Spleen (tissue), 11 donors: ENCODE measurements at regions not wholly inside any gene's neighbourhood (a gene's known extent, or its start where the extent isn't known, plus 50 kb on each side); places are given as distances from the start of the nearest gene placed in this dataset.

Experiments
- DNase-seq: peaks from one replicate; pipeline ENCODE4 v3.0.0-alpha.2; 2020
- H3K27ac ChIP-seq, 8 donors: fragments of 200-600 bp; sonication (generic) in 7 of 8; 1 replicate in 4 of 8; 2 replicates in 4 of 8; pipeline versions ENCODE4 v1.5.0 to v1.8.0; 2016 to 2021; ENCODE audit warnings: inconsistent platforms in 4 of 8, mild to moderate bottlenecking in 4 of 8, moderate library complexity in 1 of 8
- H3K27me3 ChIP-seq, 7 donors: fragments of 200-600 bp; sonication (generic) in 6 of 7; replicated peaks in 1 of 7; 1 replicate in 4 of 7; 2 replicates in 3 of 7; pipeline versions ENCODE4 v1.5.0 to v1.8.0; 2016 to 2021; ENCODE audit warnings: inconsistent platforms in 3 of 7, mild to moderate bottlenecking in 1 of 7
- H3K36me3 ChIP-seq, 6 donors: fragments of 200-600 bp; sonication (generic) in 5 of 6; 1 replicate in 4 of 6; 2 replicates in 2 of 6; pipeline versions ENCODE4 v1.5.0 to v1.8.0; 2016 to 2021; ENCODE audit warnings: inconsistent platforms in 2 of 6
- H3K4me1 ChIP-seq, 6 donors: fragments of 200-600 bp; sonication (generic) in 5 of 6; 1 replicate in 3 of 6; 2 replicates in 3 of 6; pipeline versions ENCODE4 v1.5.0 to v1.8.0; 2016 to 2021; ENCODE audit warnings: inconsistent platforms in 3 of 6
- H3K4me3 ChIP-seq, 8 donors: fragments of 200-600 bp; sonication (generic) in 7 of 8; 1 replicate in 4 of 8; 2 replicates in 4 of 8; pipeline versions ENCODE4 v1.5.0 to v1.8.0; 2016 to 2021; ENCODE audit warnings: inconsistent platforms in 4 of 8, mild to moderate bottlenecking in 4 of 8, moderate library complexity in 2 of 8
- H3K9me3 ChIP-seq, 8 donors: fragments of 200-600 bp; sonication (generic) in 7 of 8; 1 replicate in 4 of 8; 2 replicates in 4 of 8; pipeline versions ENCODE4 v1.5.0 to v1.8.0; 2016 to 2021; ENCODE audit warnings: inconsistent platforms in 4 of 8
- CTCF ChIP-seq, 11 experiments: fragments of 200-600 bp in 7 of 11; fragments of 450-650 bp in 4 of 11; sonication (generic) in 4 of 11; IDR thresholded peaks in 8 of 11; conservative IDR thresholded peaks in 3 of 11; 1 replicate in 7 of 11; 2 replicates in 4 of 11; pipeline versions ENCODE4 v1.4.0 to v1.8.0; 2016 to 2021; ENCODE audit warnings: antibody characterized with exemption in 11 of 11, inconsistent platforms in 4 of 11, mild to moderate bottlenecking in 1 of 11
- POLR2A ChIP-seq, 3 donors: fragments of 450-650 bp; IDR thresholded peaks; one replicate each; pipeline ENCODE4 v1.5.1; 2017; ENCODE audit warnings: antibody characterized with exemption in 3 of 3, mild to moderate bottlenecking in 1 of 3
- POLR2AphosphoS5 ChIP-seq, 3 donors: sonication (generic); formaldehyde crosslinking; IDR thresholded peaks; one replicate each; pipeline ENCODE4 v1.5.1; 2017; ENCODE audit warnings: antibody characterized with exemption in 3 of 3
- WGBS, 5 donors: extraction: QIAGEN DNeasy Blood & Tissue Kit in 3 of 5; methylation state at CpG; one replicate each; pipeline versions ENCODE4 v1.1.5 to v1.1.7; 2013 to 2018; 5-methylcytosine and 5-hydroxymethylcytosine counted together
- intact Hi-C: fragments of 100-400 bp; cut with DNase I; formaldehyde crosslinking; loops from one replicate; pipeline ENCODE4 v1.15.0; 2023; ENCODE audit warnings: low total_unique reads
- donor health status: healthy with polysubstance abuse.
- donor health status: DM: no; HTN: no; CAD: no; lungs with moderate emphysema.
- donor health status: DM: no; HTN: no; CAD: no.
- donor health status: Bipolar disorder and iron deficiency.
- donor health status: healthy.
- donor health status: DM: no; HTN: no; CAD: no.
- donor health status: DM: yes; HTN: yes; CAD: no.

DNA sequence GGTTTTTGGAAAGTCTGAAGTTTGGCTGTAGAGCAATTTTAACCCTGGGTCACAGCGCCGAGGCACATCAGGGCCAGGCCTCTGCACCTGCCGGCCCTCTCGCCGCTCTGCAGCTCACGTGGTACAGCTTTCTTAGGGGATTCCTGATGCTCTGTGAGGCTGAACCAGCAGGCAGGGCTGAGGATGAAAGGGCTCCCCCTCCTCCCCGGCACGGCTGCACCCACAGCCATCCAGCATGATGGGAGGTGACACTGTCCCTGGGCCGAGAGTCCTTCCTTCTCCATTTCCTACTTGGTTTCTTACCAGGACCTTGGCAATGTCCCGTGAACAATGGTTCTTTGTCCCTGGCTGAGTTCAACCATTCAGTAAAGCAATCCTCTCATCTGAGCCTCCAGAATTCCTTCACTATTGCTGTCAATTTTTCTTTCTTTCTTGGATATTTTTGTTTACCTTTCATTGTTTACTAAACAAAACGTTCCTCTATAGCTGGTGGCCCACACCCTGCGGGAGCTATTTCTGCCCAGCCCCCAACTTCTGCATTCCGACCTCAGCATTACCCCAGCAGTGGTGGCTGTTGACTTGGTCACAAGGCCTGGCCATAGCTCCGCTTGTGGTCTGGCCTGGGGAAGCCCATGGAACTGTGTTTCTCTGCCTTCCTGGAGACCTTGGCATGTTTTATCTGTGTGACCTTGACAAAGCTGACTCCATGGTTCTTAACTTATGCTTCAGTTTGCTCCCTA lies 172.8 kb upstream of the B3GAT1 start:
- no peaks in the 10 kb centered on the region for H3K9me3 ChIP-seq
- intact Hi-C loops = no loop called here
- H3K27me3 ChIP-seq = peaks cover 0 to 27% (median 0%) of the 10 kb centered on the region in 7 donors
- no peak overlapping the region for H3K4me3 ChIP-seq
- WGBS, 5 donors = 57 to 67% (median 65%) methylated on average over 10 to 14 of the region's 14 CpGs
- peak; percentile 78 for DNase-seq
- peaks cover 0 to 56% (median 35%) of the 10 kb centered on the region in 6 donors for H3K4me1 ChIP-seq
- H3K27ac ChIP-seq = peak overlapping the region in 2 of 8 donors; percentile 36 to 76
- no peaks in the 10 kb centered on the region for H3K36me3 ChIP-seq
- TF ChIP-seq POLR2A (IDR thresholded peaks at IDR 0.05) (no peak), CTCF (IDR thresholded peaks at IDR 0.05 in 8 of 11, conservative IDR thresholded peaks at IDR 0.05 in 3 of 11) (no peak), POLR2AphosphoS5 (IDR thresholded peaks at IDR 0.05) (no peak)

- H3K4me3 ChIP-seq = no peak overlapping the region
- no peaks in the 10 kb centered on the region for H3K9me3 ChIP-seq
- WGBS, 5 donors = 71 to 80% (median 73%) methylated on average over 13 to 15 of the region's 15 CpGs
- intact Hi-C loops = no loop called here
- no peaks in the 10 kb centered on the region for H3K36me3 ChIP-seq
- peak overlapping the region in 4 of 8 donors; percentile 29 to 76 (median 35) for H3K27ac ChIP-seq
- peaks cover 0 to 56% (median 35%) of the 10 kb centered on the region in 6 donors for H3K4me1 ChIP-seq
- DNase-seq = no peak
- peaks cover 0 to 34% (median 0%) of the 10 kb centered on the region in 7 donors for H3K27me3 ChIP-seq
- TF ChIP-seq POLR2A (IDR thresholded peaks at IDR 0.05) = no peak
- no peak for TF ChIP-seq POLR2AphosphoS5 (IDR thresholded peaks at IDR 0.05)
- TF ChIP-seq CTCF (IDR thresholded peaks at IDR 0.05 in 8 of 11, conservative IDR thresholded peaks at IDR 0.05 in 3 of 11) = no peak
Measured at GRCh38 chr11:134584001-134584561, 172.0 kb upstream of the B3GAT1 start.

DNA sequence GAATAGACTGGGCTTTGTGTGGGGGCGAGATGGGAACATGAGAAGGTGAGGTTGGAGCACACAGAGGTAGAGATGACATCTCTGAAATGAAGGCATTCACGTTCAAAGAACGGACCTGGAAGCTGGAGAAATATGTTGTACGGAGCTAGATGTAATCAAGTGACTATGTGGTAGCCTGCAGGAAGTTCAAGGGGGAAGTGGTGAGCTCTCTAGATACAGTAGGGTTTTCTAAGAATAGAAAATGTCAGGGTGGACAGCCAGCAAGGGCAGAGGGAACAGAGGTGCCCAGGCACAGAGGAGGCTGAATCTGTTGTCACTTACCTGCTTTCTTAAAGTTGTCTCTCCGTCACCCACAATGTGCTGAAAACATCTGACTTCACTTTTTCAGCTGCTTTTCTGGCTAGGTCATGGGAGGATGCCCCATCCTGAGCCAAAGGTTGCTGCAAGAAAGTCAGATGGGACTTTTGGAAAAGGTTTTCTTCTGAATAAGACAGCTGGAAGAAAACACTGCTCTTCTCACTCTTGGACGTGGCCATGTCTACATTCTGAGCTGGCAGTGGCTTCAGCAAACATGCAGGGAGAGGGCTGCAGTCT lies 171.5 kb upstream of the B3GAT1 start:
- peak overlapping the region in 1 of 8 donors; percentile 2 for H3K4me3 ChIP-seq
- peaks cover 0 to 56% (median 35%) of the 10 kb centered on the region in 6 donors for H3K4me1 ChIP-seq
- intact Hi-C loops = no loop called here
- H3K9me3 ChIP-seq = no peaks in the 10 kb centered on the region
- peak overlapping the region in 4 of 8 donors; percentile 29 to 76 (median 35) for H3K27ac ChIP-seq
- TF ChIP-seq POLR2A (IDR thresholded peaks at IDR 0.05) = no peak
- peaks cover 0 to 34% (median 0%) of the 10 kb centered on the region in 7 donors for H3K27me3 ChIP-seq
- H3K36me3 ChIP-seq = no peaks in the 10 kb centered on the region
- 21 to 31% (median 26%) methylated on average over 6 of the region's 6 CpGs for WGBS, 5 donors
- DNase-seq = no peak

GRCh38 chr11:134582770-134583095 lies 170.7 kb upstream of the B3GAT1 start:
- DNase-seq = no peak
- WGBS, 5 donors = 33 to 73% (median 68%) methylated on average over 1 of the region's 1 CpG
- Histone ChIP-seq H3K27ac (peak overlapping the region in 3 of 8 donors; percentile 13 to 76 (median 36)), H3K36me3 (no peaks in the 10 kb centered on the region), H3K9me3 (no peaks in the 10 kb centered on the region), H3K4me3 (no peak overlapping the region), H3K27me3 (peaks cover 0 to 34% (median 0%) of the 10 kb centered on the region in 7 donors), H3K4me1 (peaks cover 0 to 52% (median 34%) of the 10 kb centered on the region in 6 donors)
- intact Hi-C loops = no loop called here
- no peak for TF ChIP-seq POLR2A (IDR thresholded peaks at IDR 0.05)
- TF ChIP-seq CTCF (IDR thresholded peaks at IDR 0.05 in 8 of 11, conservative IDR thresholded peaks at IDR 0.05 in 3 of 11) = no peak
- TF ChIP-seq POLR2AphosphoS5 (IDR thresholded peaks at IDR 0.05) = no peak
